Fibroblast of lung (primary cell): ENCODE measurements at regions not wholly inside any gene's neighbourhood (a gene's known extent, or its start where the extent isn't known, plus 50 kb on each side); places are given as distances from the start of the nearest gene placed in this dataset.

ENCODE experiments used
- DNase-seq, 2 donors: peaks; one replicate each; pipeline versions ENCODE4 v3.0.0 to v3.0.0-alpha.2; 2010; ENCODE audit warnings: low read depth in 2 of 2
- H2AFZ ChIP-seq: 2 replicates; pipeline ENCODE4 v1.5.1; 2012; ENCODE audit warnings: low read length, control low read depth, inconsistent platforms
- H3K27ac ChIP-seq: 2 replicates; pipeline ENCODE4 v1.5.1; 2011; ENCODE audit warnings: low read length, control low read depth; ENCODE audit not compliant: insufficient read depth
- H3K27me3 ChIP-seq: 2 replicates; pipeline ENCODE4 v1.5.1; 2011; ENCODE audit warnings: mild to moderate bottlenecking, low read length; ENCODE audit not compliant: control insufficient read depth, insufficient read depth
- H3K36me3 ChIP-seq: 2 replicates; pipeline ENCODE4 v1.5.1; 2011; ENCODE audit warnings: low read length; ENCODE audit not compliant: control insufficient read depth, insufficient read depth
- H3K4me1 ChIP-seq: 2 replicates; pipeline ENCODE4 v1.5.1; 2011; ENCODE audit warnings: low read length; ENCODE audit not compliant: control insufficient read depth, insufficient read depth; ENCODE audit errors: extremely low read depth
- H3K4me2 ChIP-seq: 2 replicates; pipeline ENCODE4 v1.5.1; 2011; ENCODE audit warnings: low read length, control low read depth; ENCODE audit not compliant: insufficient read depth; ENCODE audit errors: extremely low read depth
- H3K4me3 ChIP-seq, 4 experiments: fragments of 200-600 bp in 1 of 4; sonication (generic) in 1 of 4; replicated peaks in 1 of 4; 2 replicates each; pipeline ENCODE4 v1.5.1; 2011 to 2016; ENCODE audit warnings: low read length in 4 of 4, low read depth in 3 of 4, mild to moderate bottlenecking in 3 of 4, control low read depth in 2 of 4, inconsistent platforms in 1 of 4, mixed read lengths in 1 of 4; ENCODE audit not compliant: insufficient read depth in 1 of 4; ENCODE audit errors: control extremely low read depth in 1 of 4
- H3K79me2 ChIP-seq: 2 replicates; pipeline ENCODE4 v1.5.1; 2012; ENCODE audit warnings: mild to moderate bottlenecking, low read length, inconsistent platforms; ENCODE audit not compliant: control insufficient read depth, insufficient read depth
- H3K9ac ChIP-seq: 2 replicates; pipeline ENCODE4 v1.5.1; 2011; ENCODE audit warnings: mild to moderate bottlenecking, low read length, control low read depth; ENCODE audit not compliant: insufficient read depth
- H3K9me3 ChIP-seq: 2 replicates; pipeline ENCODE4 v1.5.1; 2012; ENCODE audit warnings: low read depth, low read length; ENCODE audit not compliant: control insufficient read depth, insufficient read depth
- H4K20me1 ChIP-seq: 2 replicates; pipeline ENCODE4 v1.5.1; 2011; ENCODE audit warnings: low read length; ENCODE audit not compliant: control insufficient read depth, insufficient read depth; ENCODE audit errors: extremely low read depth
- CTCF ChIP-seq, 2 donors: IDR thresholded peaks in 1 of 2; conservative IDR thresholded peaks in 1 of 2; 1 replicate in 1 of 2; 2 replicates in 1 of 2; pipeline ENCODE4 v1.5.1; 2011 to 2012; ENCODE audit warnings: low read length in 2 of 2, control low read depth in 1 of 2, inconsistent platforms in 1 of 2, low read depth in 1 of 2, mild to moderate bottlenecking in 1 of 2
- EZH2 ChIP-seq: IDR thresholded peaks from 2 replicates; pipeline ENCODE4 v1.5.1; 2012; ENCODE audit warnings: low read length, control low read depth, mild to moderate bottlenecking; ENCODE audit errors: missing control alignments

DNA sequence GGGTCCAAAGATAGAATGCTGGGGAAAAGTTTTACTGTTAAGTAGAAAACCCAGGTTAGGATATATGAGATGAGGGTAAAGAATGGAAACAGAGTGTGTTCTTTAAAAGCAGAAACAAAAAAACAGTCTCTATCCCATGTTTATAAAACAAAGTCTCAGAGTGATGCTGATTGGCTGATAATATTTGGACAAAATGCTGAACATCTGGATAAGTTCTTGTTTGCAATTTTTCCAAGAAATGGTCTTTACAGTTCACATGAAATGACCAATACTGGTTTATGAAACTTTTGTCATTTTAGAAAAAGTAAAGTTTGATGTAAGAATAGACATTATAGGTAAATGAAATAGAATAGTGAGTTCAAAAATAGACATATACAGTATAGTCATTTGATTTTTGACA, 96.2 kb upstream of the EYS start:
- Histone ChIP-seq H3K79me2 (no peaks in the 10 kb centered on the region), H3K36me3 (no peaks in the 10 kb centered on the region), H3K9ac (no peak overlapping the region), H3K4me1 (no peaks in the 10 kb centered on the region), H3K4me3 (no peak overlapping the region), H4K20me1 (no peaks in the 10 kb centered on the region), H3K9me3 (no peaks in the 10 kb centered on the region), H3K27me3 (no peaks in the 10 kb centered on the region), H3K27ac (no peak overlapping the region), H3K4me2 (no peak overlapping the region), H2AFZ (no peak overlapping the region)
- TF ChIP-seq EZH2 (no peak), CTCF (conservative IDR thresholded peaks at IDR 0.05 in 1 of 2, IDR thresholded peaks at IDR 0.05 in 1 of 2; ENCODE audit: low read depth in 1 of 2, low read length in 2 of 2) (no peak)
- DNase-seq = no peak

DNA sequence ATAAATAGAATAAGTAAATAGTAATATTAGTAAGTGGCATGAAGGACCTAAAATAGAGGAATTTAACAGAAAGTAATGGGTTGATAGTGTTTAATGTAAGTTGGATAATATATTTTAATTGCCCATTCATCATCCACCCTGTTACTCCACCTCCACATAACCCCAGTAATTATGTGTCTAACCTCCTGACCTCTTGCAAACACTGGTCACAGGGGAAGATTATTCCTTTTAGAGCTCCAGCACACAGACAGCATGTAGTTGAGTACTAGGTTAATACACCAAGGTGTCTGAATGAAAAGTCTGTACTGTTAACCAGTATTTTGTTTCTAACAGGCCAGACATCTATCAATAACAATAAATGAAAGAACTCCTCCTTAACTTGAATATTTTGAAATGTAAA, 92.4 kb upstream of the EYS start:
- Histone ChIP-seq H3K79me2 (no peaks in the 10 kb centered on the region), H3K27me3 (no peaks in the 10 kb centered on the region), H3K9me3 (no peaks in the 10 kb centered on the region), H3K27ac (no peak overlapping the region), H3K36me3 (no peaks in the 10 kb centered on the region), H3K9ac (no peak overlapping the region), H2AFZ (no peak overlapping the region), H3K4me2 (no peak overlapping the region), H4K20me1 (no peaks in the 10 kb centered on the region), H3K4me1 (no peaks in the 10 kb centered on the region), H3K4me3 (no peak overlapping the region)
- no peak for DNase-seq
- TF ChIP-seq CTCF (conservative IDR thresholded peaks at IDR 0.05 in 1 of 2, IDR thresholded peaks at IDR 0.05 in 1 of 2; ENCODE audit: low read depth in 1 of 2, low read length in 2 of 2) = no peak

DNA sequence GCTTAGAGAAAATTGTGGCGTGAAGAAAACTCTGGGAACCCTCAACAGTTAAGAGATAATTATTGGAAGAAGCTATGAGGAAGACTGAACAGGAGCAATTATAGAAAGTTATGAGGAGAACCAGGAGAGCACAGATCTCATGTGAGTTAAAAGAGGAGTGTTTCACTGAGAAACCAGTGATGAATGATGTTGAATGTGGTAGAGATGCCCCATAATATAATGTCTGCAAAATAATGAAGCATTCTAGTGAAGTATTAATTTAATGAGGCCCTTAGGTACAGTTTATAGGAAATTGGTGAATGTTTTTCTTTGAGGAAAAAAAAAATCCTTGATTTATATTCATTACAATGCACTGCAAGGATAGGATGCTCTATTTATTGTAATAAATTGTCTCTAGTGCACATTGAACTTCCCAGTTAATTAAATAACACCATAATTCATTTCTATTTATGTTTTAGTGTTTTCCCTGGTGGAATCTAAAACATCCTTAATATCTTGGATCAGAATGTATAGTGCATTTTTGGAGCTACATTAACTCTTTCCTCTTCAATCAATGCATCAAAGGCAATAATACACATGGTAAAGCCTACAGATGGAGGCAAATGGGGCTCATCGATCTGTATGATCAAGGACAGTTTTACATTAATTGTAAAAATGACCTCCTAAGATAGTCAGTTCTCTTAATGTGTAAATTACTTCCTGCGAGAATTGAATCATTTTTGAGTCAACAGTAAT, 91.4 kb upstream of the EYS start:
- no peak overlapping the region for H3K27ac ChIP-seq
- H3K9me3 ChIP-seq = no peaks in the 10 kb centered on the region
- H3K9ac ChIP-seq = no peak overlapping the region
- H3K79me2 ChIP-seq = no peaks in the 10 kb centered on the region
- TF ChIP-seq EZH2 (no peak), CTCF (conservative IDR thresholded peaks at IDR 0.05 in 1 of 2, IDR thresholded peaks at IDR 0.05 in 1 of 2; ENCODE audit: low read depth in 1 of 2, low read length in 2 of 2) (no peak)
- H3K4me1 ChIP-seq = no peaks in the 10 kb centered on the region
- no peaks in the 10 kb centered on the region for H4K20me1 ChIP-seq
- no peaks in the 10 kb centered on the region for H3K36me3 ChIP-seq
- no peak for DNase-seq
- H2AFZ ChIP-seq = no peak overlapping the region
- H3K4me3 ChIP-seq = no peak overlapping the region
- H3K27me3 ChIP-seq = no peaks in the 10 kb centered on the region
- H3K4me2 ChIP-seq = no peak overlapping the region
